HEK293 (cell line): ENCODE measurements at regions not wholly inside any gene's neighbourhood (a gene's known extent, or its start where the extent isn't known, plus 50 kb on each side); places are given as distances from the start of the nearest gene placed in this dataset.

Source experiments
- BCL11A ChIP-seq: fragments of 450-650 bp; formaldehyde crosslinking; IDR thresholded peaks from 2 replicates; pipeline ENCODE4 v1.5.1; 2016; ENCODE audit warnings: low read depth, missing biosample characterization, missing genetic modification characterization
- GFI1B ChIP-seq: fragments of 450-650 bp; formaldehyde crosslinking; IDR thresholded peaks from 2 replicates; pipeline ENCODE4 v1.5.1; 2016; ENCODE audit warnings: missing biosample characterization, missing genetic modification characterization
- KLF16 ChIP-seq: fragments of 450-650 bp; formaldehyde crosslinking; IDR thresholded peaks from 2 replicates; pipeline ENCODE4 v1.5.1; 2017; ENCODE audit warnings: missing biosample characterization, missing genetic modification characterization
- MEIS1 ChIP-seq: sonication (generic); formaldehyde crosslinking; IDR thresholded peaks from 2 replicates; pipeline ENCODE4 v1.8.1; 2022; ENCODE audit warnings: missing genetic modification reagents, mild to moderate bottlenecking, borderline replicate concordance
- OVOL3 ChIP-seq: fragments of 450-650 bp; formaldehyde crosslinking; IDR thresholded peaks from 2 replicates; pipeline ENCODE4 v1.5.1; 2016; ENCODE audit warnings: missing biosample characterization, missing genetic modification characterization
- ZBTB17 ChIP-seq: fragments of 450-650 bp; formaldehyde crosslinking; IDR thresholded peaks from 2 replicates; pipeline ENCODE4 v1.5.1; 2016; ENCODE audit warnings: missing biosample characterization, missing genetic modification characterization
- ZNF354C ChIP-seq: fragments of 450-650 bp; formaldehyde crosslinking; IDR thresholded peaks from 2 replicates; pipeline ENCODE4 v1.5.1; 2016; ENCODE audit warnings: missing biosample characterization, missing genetic modification characterization, low read depth, borderline replicate concordance
- ZNF366 ChIP-seq: fragments of 450-650 bp; formaldehyde crosslinking; conservative IDR thresholded peaks from 2 replicates; pipeline ENCODE4 v1.5.1; 2016; ENCODE audit warnings: missing biosample characterization, missing genetic modification characterization
- ZNF670 ChIP-seq: fragments of 450-650 bp; formaldehyde crosslinking; IDR thresholded peaks from 2 replicates; pipeline ENCODE4 v1.5.1; 2016; ENCODE audit warnings: missing biosample characterization, missing genetic modification characterization, low read depth
- ZNF791 ChIP-seq: fragments of 450-650 bp; formaldehyde crosslinking; IDR thresholded peaks from 2 replicates; pipeline ENCODE4 v1.5.1; 2016; ENCODE audit warnings: missing biosample characterization, missing genetic modification characterization
- TF ChIP-seq, protein P1 (sequence below): fragments of 450-650 bp; formaldehyde crosslinking; IDR thresholded peaks from 2 replicates; pipeline ENCODE4 v1.5.1; 2016; ENCODE audit warnings: missing biosample characterization, missing genetic modification characterization
- TF ChIP-seq, protein P2 (sequence below): fragments of 450-650 bp; formaldehyde crosslinking; IDR thresholded peaks from 2 replicates; pipeline ENCODE4 v1.5.1; 2016; ENCODE audit warnings: missing biosample characterization, missing genetic modification characterization
- TF ChIP-seq, protein P3 (sequence below): fragments of 450-650 bp; formaldehyde crosslinking; IDR thresholded peaks from 2 replicates; pipeline ENCODE4 v1.5.1; 2016; ENCODE audit warnings: missing biosample characterization, missing genetic modification characterization, low read depth
- TF ChIP-seq, protein P4 (sequence below): fragments of 450-650 bp; formaldehyde crosslinking; IDR thresholded peaks from 2 replicates; pipeline ENCODE4 v1.5.1; 2016; ENCODE audit warnings: missing biosample characterization, missing genetic modification characterization

DNA sequence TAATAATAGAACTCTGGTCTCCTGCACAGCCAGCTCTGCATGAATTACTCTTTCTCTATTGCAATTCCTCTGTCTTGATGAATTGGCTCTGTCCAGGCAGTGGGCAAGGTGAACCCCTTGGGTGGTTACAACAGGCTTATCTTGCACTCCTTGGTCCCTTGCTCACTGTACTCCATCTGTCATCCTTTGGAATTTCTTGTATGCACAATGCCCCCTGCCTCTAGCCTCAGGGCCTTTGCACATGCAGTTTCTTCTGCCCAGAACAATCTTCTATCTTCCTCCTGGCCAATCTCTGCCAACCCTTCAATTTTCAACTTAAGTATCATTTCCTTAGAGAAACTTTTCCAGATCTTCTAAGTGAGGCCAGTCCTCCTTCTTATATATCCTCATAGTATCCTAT, 114.7 kb upstream of the NLRP1 start:
- TF ChIP-seq, protein P1, sequence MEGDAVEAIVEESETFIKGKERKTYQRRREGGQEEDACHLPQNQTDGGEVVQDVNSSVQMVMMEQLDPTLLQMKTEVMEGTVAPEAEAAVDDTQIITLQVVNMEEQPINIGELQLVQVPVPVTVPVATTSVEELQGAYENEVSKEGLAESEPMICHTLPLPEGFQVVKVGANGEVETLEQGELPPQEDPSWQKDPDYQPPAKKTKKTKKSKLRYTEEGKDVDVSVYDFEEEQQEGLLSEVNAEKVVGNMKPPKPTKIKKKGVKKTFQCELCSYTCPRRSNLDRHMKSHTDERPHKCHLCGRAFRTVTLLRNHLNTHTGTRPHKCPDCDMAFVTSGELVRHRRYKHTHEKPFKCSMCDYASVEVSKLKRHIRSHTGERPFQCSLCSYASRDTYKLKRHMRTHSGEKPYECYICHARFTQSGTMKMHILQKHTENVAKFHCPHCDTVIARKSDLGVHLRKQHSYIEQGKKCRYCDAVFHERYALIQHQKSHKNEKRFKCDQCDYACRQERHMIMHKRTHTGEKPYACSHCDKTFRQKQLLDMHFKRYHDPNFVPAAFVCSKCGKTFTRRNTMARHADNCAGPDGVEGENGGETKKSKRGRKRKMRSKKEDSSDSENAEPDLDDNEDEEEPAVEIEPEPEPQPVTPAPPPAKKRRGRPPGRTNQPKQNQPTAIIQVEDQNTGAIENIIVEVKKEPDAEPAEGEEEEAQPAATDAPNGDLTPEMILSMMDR (tag by site-specific recombination), result no peak
- TF ChIP-seq MEIS1 (CRISPR knock-in tag) (no peak), GFI1B (no peak), OVOL3 (no peak), KLF16 (tag by site-specific recombination) (no peak), ZBTB17 (tag by site-specific recombination) (no peak), ZNF670 (tag by site-specific recombination) (no peak), BCL11A (tag by site-specific recombination) (no peak), ZNF791 (tag by site-specific recombination) (no peak), ZNF354C (no peak), ZNF366 (tag by site-specific recombination) (no peak)
- TF ChIP-seq, protein P2, sequence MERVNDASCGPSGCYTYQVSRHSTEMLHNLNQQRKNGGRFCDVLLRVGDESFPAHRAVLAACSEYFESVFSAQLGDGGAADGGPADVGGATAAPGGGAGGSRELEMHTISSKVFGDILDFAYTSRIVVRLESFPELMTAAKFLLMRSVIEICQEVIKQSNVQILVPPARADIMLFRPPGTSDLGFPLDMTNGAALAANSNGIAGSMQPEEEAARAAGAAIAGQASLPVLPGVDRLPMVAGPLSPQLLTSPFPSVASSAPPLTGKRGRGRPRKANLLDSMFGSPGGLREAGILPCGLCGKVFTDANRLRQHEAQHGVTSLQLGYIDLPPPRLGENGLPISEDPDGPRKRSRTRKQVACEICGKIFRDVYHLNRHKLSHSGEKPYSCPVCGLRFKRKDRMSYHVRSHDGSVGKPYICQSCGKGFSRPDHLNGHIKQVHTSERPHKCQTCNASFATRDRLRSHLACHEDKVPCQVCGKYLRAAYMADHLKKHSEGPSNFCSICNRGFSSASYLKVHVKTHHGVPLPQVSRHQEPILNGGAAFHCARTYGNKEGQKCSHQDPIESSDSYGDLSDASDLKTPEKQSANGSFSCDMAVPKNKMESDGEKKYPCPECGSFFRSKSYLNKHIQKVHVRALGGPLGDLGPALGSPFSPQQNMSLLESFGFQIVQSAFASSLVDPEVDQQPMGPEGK (tag by site-specific recombination), result no peak
- TF ChIP-seq, protein P3, sequence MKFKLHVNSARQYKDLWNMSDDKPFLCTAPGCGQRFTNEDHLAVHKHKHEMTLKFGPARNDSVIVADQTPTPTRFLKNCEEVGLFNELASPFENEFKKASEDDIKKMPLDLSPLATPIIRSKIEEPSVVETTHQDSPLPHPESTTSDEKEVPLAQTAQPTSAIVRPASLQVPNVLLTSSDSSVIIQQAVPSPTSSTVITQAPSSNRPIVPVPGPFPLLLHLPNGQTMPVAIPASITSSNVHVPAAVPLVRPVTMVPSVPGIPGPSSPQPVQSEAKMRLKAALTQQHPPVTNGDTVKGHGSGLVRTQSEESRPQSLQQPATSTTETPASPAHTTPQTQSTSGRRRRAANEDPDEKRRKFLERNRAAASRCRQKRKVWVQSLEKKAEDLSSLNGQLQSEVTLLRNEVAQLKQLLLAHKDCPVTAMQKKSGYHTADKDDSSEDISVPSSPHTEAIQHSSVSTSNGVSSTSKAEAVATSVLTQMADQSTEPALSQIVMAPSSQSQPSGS, result no peak
- TF ChIP-seq, protein P4, sequence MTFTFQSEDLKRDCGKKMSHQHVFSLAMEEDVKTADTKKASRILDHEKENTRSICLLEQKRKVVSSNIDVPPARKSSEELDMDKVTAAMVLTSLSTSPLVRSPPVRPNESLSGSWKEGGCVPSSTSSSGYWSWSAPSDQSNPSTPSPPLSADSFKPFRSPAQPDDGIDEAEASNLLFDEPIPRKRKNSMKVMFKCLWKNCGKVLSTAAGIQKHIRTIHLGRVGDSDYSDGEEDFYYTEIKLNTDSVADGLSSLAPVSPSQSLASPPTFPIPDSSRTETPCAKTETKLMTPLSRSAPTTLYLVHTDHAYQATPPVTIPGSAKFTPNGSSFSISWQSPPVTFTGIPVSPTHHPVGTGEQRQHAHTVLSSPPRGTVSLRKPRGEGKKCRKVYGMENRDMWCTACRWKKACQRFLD (tag by site-specific recombination), result no peak
